ENCODE measurements at regions not wholly inside any gene's neighbourhood (a gene's known extent, or its start where the extent isn't known, plus 50 kb on each side); places are given as distances from the start of the nearest gene placed in this dataset.

DNA sequence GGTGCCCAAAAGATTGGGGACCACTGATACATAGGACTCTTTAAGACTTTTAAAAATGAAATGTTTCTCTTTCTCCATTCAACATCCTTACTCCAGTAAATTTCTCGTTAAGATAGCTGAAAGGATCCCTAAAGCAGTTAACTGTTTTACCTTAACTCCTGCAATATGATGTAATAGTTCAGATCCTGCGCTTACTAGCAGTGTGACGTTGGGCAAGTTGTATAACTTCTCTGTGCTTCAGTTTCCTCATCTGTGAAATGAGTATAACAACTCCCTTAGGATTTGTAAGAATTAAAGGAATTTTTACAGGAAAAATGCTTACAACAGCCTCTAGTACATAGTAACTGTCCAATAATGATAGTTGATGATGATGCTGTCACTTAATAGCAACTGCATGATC lies 158.9 kb downstream of the TANC2 start:
- TF ChIP-seq, protein P1, sequence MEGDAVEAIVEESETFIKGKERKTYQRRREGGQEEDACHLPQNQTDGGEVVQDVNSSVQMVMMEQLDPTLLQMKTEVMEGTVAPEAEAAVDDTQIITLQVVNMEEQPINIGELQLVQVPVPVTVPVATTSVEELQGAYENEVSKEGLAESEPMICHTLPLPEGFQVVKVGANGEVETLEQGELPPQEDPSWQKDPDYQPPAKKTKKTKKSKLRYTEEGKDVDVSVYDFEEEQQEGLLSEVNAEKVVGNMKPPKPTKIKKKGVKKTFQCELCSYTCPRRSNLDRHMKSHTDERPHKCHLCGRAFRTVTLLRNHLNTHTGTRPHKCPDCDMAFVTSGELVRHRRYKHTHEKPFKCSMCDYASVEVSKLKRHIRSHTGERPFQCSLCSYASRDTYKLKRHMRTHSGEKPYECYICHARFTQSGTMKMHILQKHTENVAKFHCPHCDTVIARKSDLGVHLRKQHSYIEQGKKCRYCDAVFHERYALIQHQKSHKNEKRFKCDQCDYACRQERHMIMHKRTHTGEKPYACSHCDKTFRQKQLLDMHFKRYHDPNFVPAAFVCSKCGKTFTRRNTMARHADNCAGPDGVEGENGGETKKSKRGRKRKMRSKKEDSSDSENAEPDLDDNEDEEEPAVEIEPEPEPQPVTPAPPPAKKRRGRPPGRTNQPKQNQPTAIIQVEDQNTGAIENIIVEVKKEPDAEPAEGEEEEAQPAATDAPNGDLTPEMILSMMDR (IDR thresholded peaks at IDR 0.05), result no peak
- TF ChIP-seq POLR2AphosphoS5 (IDR thresholded peaks at IDR 0.05), result no peak
- TF ChIP-seq POLR2A (IDR thresholded peaks at IDR 0.05), result no peak
